ENCODE measurements at regions not wholly inside any gene's neighbourhood (a gene's known extent, or its start where the extent isn't known, plus 50 kb on each side); places are given as distances from the start of the nearest gene placed in this dataset.

- no peak for DNase-seq (ENCODE audit: low read depth)
- no peak overlapping the region for H3K4me3 ChIP-seq (ENCODE audit: low read length)
- no peak for TF ChIP-seq CTCF (conservative IDR thresholded peaks at IDR 0.05; ENCODE audit: low read length)
Observed at GRCh38 chr15:35885870-35886269, 339.9 kb upstream of the DPH6 start.

GRCh38 chr15:35886765-35887164, 340.8 kb upstream of the DPH6 start:
- no peak overlapping the region for H3K4me3 ChIP-seq (ENCODE audit: low read length)
- TF ChIP-seq CTCF (conservative IDR thresholded peaks at IDR 0.05; ENCODE audit: low read length), result no peak
- DNase-seq (ENCODE audit: low read depth), result peak; percentile 13

- TF ChIP-seq CTCF (conservative IDR thresholded peaks at IDR 0.05; ENCODE audit: low read length), result no peak
- no peak for DNase-seq (ENCODE audit: low read depth)
- no peak overlapping the region for H3K4me3 ChIP-seq (ENCODE audit: low read length)
Observed at GRCh38 chr15:35888815-35889214, 342.9 kb upstream of the DPH6 start.

GRCh38 chr15:35907511-35907910, 361.5 kb upstream of the DPH6 start:
- no peak overlapping the region for H3K4me3 ChIP-seq (ENCODE audit: low read length)
- no peak for TF ChIP-seq CTCF (conservative IDR thresholded peaks at IDR 0.05; ENCODE audit: low read length)
- DNase-seq (ENCODE audit: low read depth), result no peak

GRCh38 chr15:35909414-35909813, 363.4 kb upstream of the DPH6 start:
- no peak overlapping the region for H3K4me3 ChIP-seq (ENCODE audit: low read length)
- DNase-seq (ENCODE audit: low read depth), result no peak
- no peak for TF ChIP-seq CTCF (conservative IDR thresholded peaks at IDR 0.05; ENCODE audit: low read length)

- no peak for DNase-seq (ENCODE audit: low read depth)
- no peak for TF ChIP-seq CTCF (conservative IDR thresholded peaks at IDR 0.05; ENCODE audit: low read length)
- no peak overlapping the region for H3K4me3 ChIP-seq (ENCODE audit: low read length)
Observed at GRCh38 chr15:35910227-35910626, 364.3 kb upstream of the DPH6 start.

- DNase-seq (ENCODE audit: low read depth), result no peak
- no peak for TF ChIP-seq CTCF (conservative IDR thresholded peaks at IDR 0.05; ENCODE audit: low read length)
- no peak overlapping the region for H3K4me3 ChIP-seq (ENCODE audit: low read length)
Observed at GRCh38 chr15:35911052-35911777, 365.2 kb upstream of the DPH6 start.

All from AG10803 (cell line).